ENCODE measurements at regions not wholly inside any gene's neighbourhood (a gene's known extent, or its start where the extent isn't known, plus 50 kb on each side); places are given as distances from the start of the nearest gene placed in this dataset.
"Not testable (repeated sequence)": the region's sequence is repeated elsewhere in the genome, so short reads cannot be mapped to it uniquely, and the experiment has no call there.

DNA sequence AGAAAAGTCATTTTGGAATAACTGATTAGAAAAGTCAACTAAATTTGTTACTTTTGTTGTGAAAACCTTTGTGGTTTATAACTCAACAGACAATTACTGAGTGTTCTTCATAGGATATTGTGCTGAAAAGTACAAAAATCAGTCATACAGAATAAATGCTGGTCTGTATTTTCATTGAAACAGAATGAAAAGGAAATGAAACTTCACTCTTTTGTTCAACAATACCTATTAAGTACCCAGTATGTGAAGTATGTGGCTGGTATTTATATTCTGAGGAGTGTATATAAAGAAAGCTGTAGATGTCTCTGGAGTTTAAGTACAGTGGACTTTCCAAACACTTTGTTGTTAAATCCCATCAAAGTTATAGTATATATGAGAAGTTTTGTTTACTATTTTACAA is 828.4 kb upstream of the ATXN8OS start:
- no peaks in the 10 kb centered on the region for H3K27me3 ChIP-seq (ENCODE audit: insufficient read depth, low read length)
- no peak overlapping the region for H3K4me3 ChIP-seq (ENCODE audit: low read length)
- H3K4me1 ChIP-seq (ENCODE audit: insufficient read depth, low read length): peaks cover 8% of the 10 kb centered on the region
- no peaks in the 10 kb centered on the region for H3K36me3 ChIP-seq (ENCODE audit: insufficient read depth, low read length)
- no peaks in the 10 kb centered on the region for H3K9me3 ChIP-seq (ENCODE audit: low read length)
- no peak overlapping the region for H2AFZ ChIP-seq (ENCODE audit: low read depth, low read length)

DNA sequence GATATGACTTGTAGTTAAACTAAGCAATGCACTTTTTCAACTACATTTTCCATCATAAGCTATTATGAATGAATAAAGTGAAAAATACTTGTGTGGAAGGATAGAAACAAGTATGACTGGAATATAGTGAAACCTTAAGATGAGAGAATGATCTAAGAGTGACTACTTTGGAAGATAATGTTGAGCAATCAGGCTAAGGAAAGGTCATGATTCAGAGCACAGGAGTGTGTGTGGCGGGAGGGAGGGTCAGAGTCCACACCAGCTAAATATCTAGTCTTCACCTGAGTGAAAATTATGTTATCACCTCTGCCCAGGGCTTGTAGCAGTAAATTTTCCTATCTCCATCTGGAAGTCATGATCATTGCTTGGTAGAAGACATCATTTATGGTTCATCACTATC is 833.4 kb upstream of the ATXN8OS start:
- Histone ChIP-seq H2AFZ (ENCODE audit: low read depth, low read length) (no peak overlapping the region), H3K4me1 (ENCODE audit: insufficient read depth, low read length) (peaks cover 2% of the 10 kb centered on the region), H3K27me3 (ENCODE audit: insufficient read depth, low read length) (no peaks in the 10 kb centered on the region), H3K4me3 (ENCODE audit: low read length) (no peak overlapping the region), H3K9me3 (ENCODE audit: low read length) (no peaks in the 10 kb centered on the region), H3K36me3 (ENCODE audit: insufficient read depth, low read length) (no peaks in the 10 kb centered on the region)

DNA sequence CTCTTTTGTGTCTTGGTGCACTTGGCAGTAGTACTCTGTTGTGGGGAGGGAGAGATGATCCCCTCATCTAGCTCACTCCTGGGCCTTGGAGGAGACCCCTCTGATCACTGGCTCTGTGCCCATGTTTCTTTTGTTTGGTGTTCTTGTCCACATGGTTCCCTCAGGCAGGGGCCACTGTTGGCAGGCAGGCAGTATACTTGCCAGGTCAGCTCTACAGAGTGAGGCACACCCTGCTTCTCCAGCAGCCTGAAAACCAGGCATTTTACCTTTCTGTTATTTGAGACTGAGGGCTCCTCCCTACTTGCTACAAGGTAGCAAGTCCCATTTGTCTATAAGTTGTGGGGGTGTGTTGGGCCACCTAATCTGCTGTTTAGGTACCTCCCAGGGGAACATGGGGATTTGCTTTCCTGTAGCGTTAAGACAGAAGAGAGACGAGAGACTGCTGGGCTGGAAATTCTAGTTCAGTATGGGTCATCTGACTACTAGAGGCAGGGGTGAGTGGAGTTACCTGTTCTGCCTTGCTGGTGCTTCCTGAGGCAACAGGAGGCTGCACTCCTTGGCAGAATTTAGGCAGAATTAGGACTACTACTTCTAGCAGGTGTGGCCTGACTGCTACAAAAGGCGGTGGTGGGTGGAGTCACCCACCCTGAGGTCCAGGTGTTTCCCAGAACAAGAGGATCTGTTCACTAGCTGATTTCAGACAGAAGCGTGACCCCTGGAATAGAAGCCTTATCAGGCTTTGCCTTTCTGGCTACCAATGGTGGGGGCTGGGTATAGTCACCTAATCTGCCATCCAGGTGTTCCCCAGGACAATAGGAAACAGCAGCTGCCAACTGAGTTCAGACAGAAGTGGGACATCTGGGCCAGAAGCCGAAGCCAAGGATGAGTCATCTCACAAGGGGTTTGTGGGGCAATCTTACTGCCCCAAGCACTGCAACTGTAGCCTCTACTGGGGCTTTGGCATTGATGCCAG is 843.0 kb upstream of the ATXN8OS start:
- Histone ChIP-seq H3K9me3 (ENCODE audit: low read length) (no peaks in the 10 kb centered on the region), H3K4me3 (ENCODE audit: low read length) (no peak overlapping the region), H3K4me1 (ENCODE audit: insufficient read depth, low read length) (no peaks in the 10 kb centered on the region), H2AFZ (ENCODE audit: low read depth, low read length) (no peak overlapping the region), H3K27me3 (ENCODE audit: insufficient read depth, low read length) (no peaks in the 10 kb centered on the region), H3K36me3 (ENCODE audit: insufficient read depth, low read length) (no peaks in the 10 kb centered on the region)

DNA sequence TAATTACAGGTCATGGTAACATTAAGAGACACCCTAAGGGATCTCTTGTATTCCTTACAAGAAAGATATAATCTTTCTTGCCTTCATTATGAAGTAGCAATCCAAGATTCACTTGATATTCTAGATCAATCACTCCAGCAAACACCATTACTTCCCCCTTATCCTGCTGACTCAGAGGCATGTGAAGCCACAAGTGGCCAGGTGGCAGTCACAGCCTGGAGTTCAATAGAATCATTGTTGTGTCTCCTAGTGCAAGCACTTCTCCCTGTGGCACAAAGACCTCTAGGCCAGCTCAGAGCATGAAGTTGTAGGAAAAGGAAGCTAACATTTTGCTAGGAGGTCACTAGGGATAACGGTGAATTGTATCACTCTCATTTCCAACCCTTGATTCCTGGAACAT is 864.3 kb upstream of the ATXN8OS start:
- Histone ChIP-seq H3K36me3 (ENCODE audit: insufficient read depth, low read length) (no peaks in the 10 kb centered on the region), H3K9me3 (ENCODE audit: low read length) (no peaks in the 10 kb centered on the region), H3K4me1 (ENCODE audit: insufficient read depth, low read length) (no peaks in the 10 kb centered on the region), H3K4me3 (ENCODE audit: low read length) (no peak overlapping the region), H2AFZ (ENCODE audit: low read depth, low read length) (no peak overlapping the region), H3K27me3 (ENCODE audit: insufficient read depth, low read length) (no peaks in the 10 kb centered on the region)

DNA sequence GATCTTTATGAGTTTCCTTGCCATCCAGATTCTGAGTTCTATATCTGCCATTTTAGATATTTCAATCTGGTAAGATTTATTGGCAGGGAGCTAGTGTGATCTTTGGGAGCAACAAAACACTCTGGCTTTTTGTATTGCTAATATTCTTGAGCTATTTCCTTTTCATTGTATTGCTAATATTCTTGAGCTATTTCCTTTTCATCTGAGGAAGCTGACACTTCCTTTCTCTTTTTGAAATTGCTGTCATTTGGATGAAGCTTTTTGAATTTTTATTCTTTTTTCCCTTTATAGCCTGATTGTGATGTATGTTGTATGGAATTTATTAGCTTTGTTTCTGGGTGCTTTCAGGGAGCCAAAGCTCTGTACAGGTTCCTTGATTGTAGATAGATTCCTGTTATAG is 873.5 kb upstream of the ATXN8OS start:
- Histone ChIP-seq H3K36me3 (ENCODE audit: insufficient read depth, low read length) (no peaks in the 10 kb centered on the region), H2AFZ (ENCODE audit: low read depth, low read length) (peak overlapping the region; percentile 12), H3K27me3 (ENCODE audit: insufficient read depth, low read length) (no peaks in the 10 kb centered on the region), H3K4me3 (ENCODE audit: low read length) (no peak overlapping the region), H3K9me3 (ENCODE audit: low read length) (no peaks in the 10 kb centered on the region), H3K4me1 (ENCODE audit: insufficient read depth, low read length) (peaks cover 4% of the 10 kb centered on the region)

DNA sequence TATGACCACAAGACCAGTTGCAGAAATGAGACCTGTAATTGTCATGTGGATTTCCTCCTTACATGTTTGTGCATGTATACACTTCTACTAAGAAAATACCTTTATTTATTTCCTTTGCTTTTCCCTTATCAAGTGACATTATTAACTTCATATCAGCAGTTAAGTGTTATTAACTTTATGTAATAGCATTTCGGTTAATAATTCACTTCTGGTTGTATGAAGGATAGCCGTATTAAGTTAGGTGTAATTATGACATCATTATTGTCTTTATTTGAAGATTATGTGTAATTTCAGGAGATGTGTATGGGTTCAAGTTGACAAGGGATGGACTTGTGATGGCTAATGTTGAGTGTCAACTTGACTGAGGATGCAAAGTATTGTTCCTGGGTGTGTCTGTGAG is 881.2 kb upstream of the ATXN8OS start:
- H3K4me1 ChIP-seq (ENCODE audit: insufficient read depth, low read length): no peaks in the 10 kb centered on the region
- H2AFZ ChIP-seq (ENCODE audit: low read depth, low read length): no peak overlapping the region
- H3K27me3 ChIP-seq (ENCODE audit: insufficient read depth, low read length): no peaks in the 10 kb centered on the region
- H3K36me3 ChIP-seq (ENCODE audit: insufficient read depth, low read length): no peaks in the 10 kb centered on the region
- H3K4me3 ChIP-seq (ENCODE audit: low read length): no peak overlapping the region
- H3K9me3 ChIP-seq (ENCODE audit: low read length): no peaks in the 10 kb centered on the region

DNA sequence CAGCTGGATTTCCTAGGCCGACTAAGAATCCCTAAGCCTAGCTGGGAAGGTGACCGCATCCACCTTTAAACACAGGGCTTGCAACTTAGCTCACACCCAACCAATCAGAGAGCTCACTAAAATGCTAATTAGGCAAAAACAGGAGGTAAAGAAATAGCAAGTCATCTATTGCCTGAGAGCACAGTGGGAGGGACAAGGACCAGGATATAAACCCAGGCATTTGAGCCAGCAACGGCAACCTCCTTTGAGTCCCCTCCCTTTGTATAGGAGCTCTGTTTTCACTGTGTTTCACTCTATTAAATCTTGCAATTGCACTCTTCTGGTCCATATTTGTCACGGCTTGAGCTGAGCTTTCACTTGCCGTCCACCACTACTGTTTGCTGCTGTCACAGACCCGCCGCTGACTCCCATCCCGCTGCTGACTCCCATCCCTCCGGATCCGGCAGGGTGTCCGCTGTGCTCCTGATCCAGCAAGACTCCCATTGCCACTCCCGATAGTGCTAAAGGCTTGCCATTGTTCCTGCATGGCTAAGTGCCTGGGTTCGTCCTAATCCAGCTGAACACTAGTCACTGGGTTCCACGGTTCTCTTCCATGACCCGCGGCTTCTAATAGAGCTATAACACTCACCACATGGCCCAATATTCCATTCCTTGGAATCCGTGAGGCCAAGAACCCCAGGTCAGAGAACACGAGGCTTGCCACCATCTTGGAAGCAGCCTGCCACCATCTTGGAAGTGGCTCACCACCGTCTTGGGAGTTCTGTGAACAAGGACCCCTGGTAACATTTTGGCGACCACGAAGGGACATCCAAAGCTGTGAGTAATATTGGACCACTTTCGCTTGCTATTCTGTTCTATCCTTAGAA is 885.8 kb upstream of the ATXN8OS start:
- H3K4me1 ChIP-seq (ENCODE audit: insufficient read depth, low read length); H2AFZ ChIP-seq (ENCODE audit: low read depth, low read length); H3K27me3 ChIP-seq (ENCODE audit: insufficient read depth, low read length); H3K4me3 ChIP-seq (ENCODE audit: low read length); H3K36me3 ChIP-seq (ENCODE audit: insufficient read depth, low read length); H3K9me3 ChIP-seq (ENCODE audit: low read length): not testable (repeated sequence)

DNA sequence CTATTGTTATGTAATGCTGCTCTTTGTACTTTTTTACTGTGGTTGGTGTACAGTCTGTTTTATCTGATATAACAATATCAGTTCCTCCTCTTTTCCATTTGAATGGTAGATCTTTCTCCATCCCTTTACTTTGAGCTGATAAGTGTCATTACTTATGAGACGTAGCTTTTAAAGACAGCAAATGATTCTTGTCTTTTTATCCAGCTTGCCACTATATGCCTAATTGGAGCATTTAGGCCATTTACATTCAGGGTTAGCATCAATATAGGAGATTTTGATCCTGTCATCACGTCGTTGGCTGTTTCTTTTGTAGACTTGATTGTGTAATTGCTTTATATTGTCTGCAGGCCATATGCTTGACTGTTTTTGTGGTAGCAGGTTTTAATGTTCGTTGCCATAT is 894.2 kb upstream of the ATXN8OS start:
- Histone ChIP-seq H3K9me3 (ENCODE audit: low read length) (no peaks in the 10 kb centered on the region), H2AFZ (ENCODE audit: low read depth, low read length) (no peak overlapping the region), H3K4me3 (ENCODE audit: low read length) (no peak overlapping the region), H3K36me3 (ENCODE audit: insufficient read depth, low read length) (no peaks in the 10 kb centered on the region), H3K4me1 (ENCODE audit: insufficient read depth, low read length) (no peaks in the 10 kb centered on the region), H3K27me3 (ENCODE audit: insufficient read depth, low read length) (no peaks in the 10 kb centered on the region)

DNA sequence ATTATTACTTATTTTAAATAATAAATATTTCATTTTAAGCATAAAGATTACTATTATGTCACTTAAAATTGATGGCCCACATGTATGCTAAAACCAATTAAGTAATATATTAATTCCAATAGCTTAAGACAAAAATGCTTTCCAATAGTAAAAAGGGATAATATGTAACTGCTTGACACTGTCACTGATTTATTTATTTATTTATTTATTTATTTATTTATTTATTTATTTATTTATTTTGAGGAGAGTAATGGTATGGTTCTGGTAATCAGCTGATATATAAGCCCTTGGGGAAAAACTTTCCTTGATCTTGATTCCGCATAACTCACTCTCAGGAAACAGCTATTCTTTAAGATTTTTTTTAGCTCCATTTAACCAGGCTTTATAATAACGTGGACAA is 903.0 kb upstream of the ATXN8OS start:
- Histone ChIP-seq H3K4me3 (ENCODE audit: low read length) (no peak overlapping the region), H2AFZ (ENCODE audit: low read depth, low read length) (no peak overlapping the region), H3K9me3 (ENCODE audit: low read length) (no peaks in the 10 kb centered on the region), H3K27me3 (ENCODE audit: insufficient read depth, low read length) (no peaks in the 10 kb centered on the region), H3K4me1 (ENCODE audit: insufficient read depth, low read length) (no peaks in the 10 kb centered on the region), H3K36me3 (ENCODE audit: insufficient read depth, low read length) (no peaks in the 10 kb centered on the region)

DNA sequence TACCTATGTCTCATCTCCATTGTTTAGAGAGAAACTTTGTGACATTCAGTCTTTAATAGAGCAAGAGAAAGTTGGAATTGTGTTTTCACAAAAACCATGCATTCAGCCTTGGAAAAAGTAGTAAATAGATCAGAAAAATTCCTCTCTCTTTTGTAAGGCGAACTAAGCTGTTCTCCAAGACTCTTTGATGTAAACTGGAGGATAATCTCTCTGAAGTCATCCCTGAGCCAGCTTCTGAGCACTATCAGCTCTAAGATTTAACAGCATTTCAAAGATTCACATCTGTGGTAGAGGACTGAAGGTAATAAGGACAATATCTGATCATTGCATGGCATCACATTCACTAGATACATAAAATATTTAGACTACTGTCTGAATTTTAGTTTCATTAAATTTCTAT is 904.6 kb upstream of the ATXN8OS start:
- Histone ChIP-seq H3K36me3 (ENCODE audit: insufficient read depth, low read length) (no peaks in the 10 kb centered on the region), H3K27me3 (ENCODE audit: insufficient read depth, low read length) (no peaks in the 10 kb centered on the region), H2AFZ (ENCODE audit: low read depth, low read length) (no peak overlapping the region), H3K9me3 (ENCODE audit: low read length) (no peaks in the 10 kb centered on the region), H3K4me1 (ENCODE audit: insufficient read depth, low read length) (peaks cover 4% of the 10 kb centered on the region), H3K4me3 (ENCODE audit: low read length) (no peak overlapping the region)

DNA sequence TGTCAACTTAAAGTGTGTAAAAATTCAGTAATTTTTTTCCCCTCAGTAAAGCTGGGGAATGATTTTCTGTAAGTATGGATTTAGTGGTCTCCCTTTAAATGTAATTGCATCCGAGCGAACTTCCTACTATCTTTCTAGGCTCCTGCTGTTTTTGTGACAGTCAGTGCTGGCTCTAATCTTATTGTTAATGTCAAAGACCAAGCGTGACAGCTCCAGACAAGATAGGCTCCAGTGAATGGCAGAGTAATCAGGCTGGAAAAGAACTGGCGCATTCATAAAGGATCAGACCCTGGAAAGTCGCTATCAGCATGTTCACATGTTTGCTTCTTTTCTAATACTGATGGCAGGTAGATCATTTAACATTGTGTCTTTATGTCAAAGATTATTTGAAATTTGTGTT is 908.0 kb upstream of the ATXN8OS start:
- H3K9me3 ChIP-seq (ENCODE audit: low read length): no peaks in the 10 kb centered on the region
- no peaks in the 10 kb centered on the region for H3K27me3 ChIP-seq (ENCODE audit: insufficient read depth, low read length)
- peak overlapping the region; percentile 28 for H3K4me3 ChIP-seq (ENCODE audit: low read length)
- H3K36me3 ChIP-seq (ENCODE audit: insufficient read depth, low read length): no peaks in the 10 kb centered on the region
- H2AFZ ChIP-seq (ENCODE audit: low read depth, low read length): peak overlapping the region; percentile 9
- peaks cover 4% of the 10 kb centered on the region for H3K4me1 ChIP-seq (ENCODE audit: insufficient read depth, low read length)

DNA sequence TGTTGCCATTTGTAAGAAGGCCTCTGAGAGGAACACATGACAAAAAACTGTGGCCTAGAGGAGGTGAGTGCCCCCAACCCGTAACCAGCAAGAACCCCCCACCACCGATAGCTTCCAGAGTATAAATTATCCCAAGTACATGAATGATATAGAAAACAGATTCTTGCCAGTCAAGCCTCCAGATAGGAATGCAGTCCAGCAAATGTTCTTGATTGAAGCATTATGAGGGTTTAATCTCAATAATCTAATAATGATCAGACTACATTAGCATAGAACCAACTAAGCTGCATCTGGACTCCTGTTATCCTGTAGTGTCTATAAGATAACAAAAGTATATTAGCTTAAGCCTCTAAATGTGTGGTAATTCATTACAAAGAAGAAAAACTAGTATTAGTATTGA is 908.9 kb upstream of the ATXN8OS start:
- Histone ChIP-seq H3K9me3 (ENCODE audit: low read length) (no peaks in the 10 kb centered on the region), H3K36me3 (ENCODE audit: insufficient read depth, low read length) (no peaks in the 10 kb centered on the region), H3K4me1 (ENCODE audit: insufficient read depth, low read length) (peaks cover 4% of the 10 kb centered on the region), H3K27me3 (ENCODE audit: insufficient read depth, low read length) (no peaks in the 10 kb centered on the region), H2AFZ (ENCODE audit: low read depth, low read length) (no peak overlapping the region), H3K4me3 (ENCODE audit: low read length) (no peak overlapping the region)

DNA sequence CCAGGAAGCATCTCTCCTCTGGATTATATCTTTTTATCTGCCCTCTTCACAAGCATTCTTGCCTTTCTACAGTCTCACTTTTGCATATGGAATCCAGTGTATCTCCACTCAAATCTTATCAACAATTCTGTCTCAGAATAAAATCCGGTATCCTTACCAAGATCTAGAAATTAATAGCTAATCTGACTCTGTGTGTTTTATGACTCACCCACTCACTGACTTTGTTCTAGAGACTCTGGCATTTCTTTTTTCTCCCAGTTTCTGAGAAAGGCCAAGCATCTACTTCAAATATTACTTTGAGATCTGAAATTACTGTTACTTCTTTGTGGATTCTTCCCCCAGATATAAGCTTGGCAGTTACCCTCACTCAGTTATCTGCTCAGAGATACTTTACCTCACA is 913.5 kb upstream of the ATXN8OS start:
- Histone ChIP-seq H3K4me1 (ENCODE audit: insufficient read depth, low read length) (no peaks in the 10 kb centered on the region), H3K9me3 (ENCODE audit: low read length) (no peaks in the 10 kb centered on the region), H3K4me3 (ENCODE audit: low read length) (no peak overlapping the region), H3K27me3 (ENCODE audit: insufficient read depth, low read length) (no peaks in the 10 kb centered on the region), H2AFZ (ENCODE audit: low read depth, low read length) (no peak overlapping the region), H3K36me3 (ENCODE audit: insufficient read depth, low read length) (no peaks in the 10 kb centered on the region)

All from neuron (in vitro differentiated cells).